Liver (tissue), 8 donors: ENCODE measurements at regions not wholly inside any gene's neighbourhood (a gene's known extent, or its start where the extent isn't known, plus 50 kb on each side); places are given as distances from the start of the nearest gene placed in this dataset.

Source experiments
- DNase-seq: peaks from one replicate; pipeline ENCODE4 v3.0.0-alpha.2; 2017; ENCODE audit warnings: low spot score
- H3K27ac ChIP-seq, 2 donors: one replicate each; pipeline ENCODE4 v1.7.0; 2013; ENCODE audit warnings: inconsistent platforms in 2 of 2, low read length in 2 of 2, control low read depth in 1 of 2, low read depth in 1 of 2, mild to moderate bottlenecking in 1 of 2
- H3K27me3 ChIP-seq, 4 donors: one replicate each; pipeline versions ENCODE4 v1.6.1 to v1.7.0; 2013; ENCODE audit warnings: low read length in 3 of 4, inconsistent platforms in 1 of 4, mild to moderate bottlenecking in 1 of 4, moderate library complexity in 1 of 4; ENCODE audit not compliant: control insufficient read depth in 4 of 4, insufficient read depth in 4 of 4
- H3K36me3 ChIP-seq, 4 donors: one replicate each; pipeline versions ENCODE4 v1.6.1 to v1.7.0; 2013; ENCODE audit warnings: low read length in 3 of 4, mild to moderate bottlenecking in 3 of 4, low read depth in 1 of 4, moderate library complexity in 1 of 4; ENCODE audit not compliant: control insufficient read depth in 4 of 4, insufficient read depth in 3 of 4
- H3K4me1 ChIP-seq, 4 donors: one replicate each; pipeline versions ENCODE4 v1.6.1 to v1.7.0; 2013; ENCODE audit warnings: low read length in 3 of 4, mild to moderate bottlenecking in 3 of 4, moderate library complexity in 1 of 4; ENCODE audit not compliant: control insufficient read depth in 4 of 4, insufficient read depth in 4 of 4
- H3K4me3 ChIP-seq, 3 donors: one replicate each; pipeline versions ENCODE4 v1.6.1 to v1.7.0; 2013; ENCODE audit warnings: low read length in 3 of 3, control low read depth in 1 of 3, low read depth in 1 of 3, mild to moderate bottlenecking in 1 of 3
- H3K9ac ChIP-seq, 2 donors: one replicate each; pipeline ENCODE4 v1.7.0; 2013; ENCODE audit warnings: low read length in 2 of 2, mild to moderate bottlenecking in 2 of 2, moderate library complexity in 2 of 2, control low read depth in 1 of 2, low read depth in 1 of 2
- H3K9me3 ChIP-seq, 4 donors: one replicate each; pipeline versions ENCODE4 v1.6.1 to v1.7.0; 2013; ENCODE audit warnings: low read length in 3 of 4; ENCODE audit not compliant: control insufficient read depth in 4 of 4
- CTCF ChIP-seq: fragments of 150-350 bp; IDR thresholded peaks from 2 replicates; pipeline ENCODE4 v1.5.1; 2017; ENCODE audit warnings: improper control_type of control experiment, low read depth, low read length; ENCODE audit not compliant: missing input control
- EGR1 ChIP-seq, 2 donors: IDR thresholded peaks; 2 replicates each; pipeline ENCODE4 v1.6.1; 2016 to 2018; ENCODE audit warnings: antibody characterized with exemption in 2 of 2, low read depth in 2 of 2
- FOXA1 ChIP-seq: IDR thresholded peaks from 2 replicates; pipeline ENCODE4 v1.6.1; 2016; ENCODE audit warnings: antibody characterized with exemption
- FOXA2 ChIP-seq: IDR thresholded peaks from 2 replicates; pipeline ENCODE4 v1.6.1; 2016; ENCODE audit warnings: antibody characterized with exemption
- GABPA ChIP-seq, 2 donors: IDR thresholded peaks in 1 of 2; conservative IDR thresholded peaks in 1 of 2; 2 replicates each; pipeline ENCODE4 v1.6.1; 2016; ENCODE audit warnings: antibody characterized with exemption in 2 of 2, mild to moderate bottlenecking in 1 of 2, moderate library complexity in 1 of 2
- HNF4A ChIP-seq, 2 donors: conservative IDR thresholded peaks; 2 replicates each; pipeline ENCODE4 v1.6.1; 2016; ENCODE audit warnings: antibody characterized with exemption in 2 of 2, mild to moderate bottlenecking in 2 of 2
- HNF4G ChIP-seq: IDR thresholded peaks from 2 replicates; pipeline ENCODE4 v1.6.1; 2016; ENCODE audit warnings: antibody characterized with exemption
- JUND ChIP-seq, 2 donors: IDR thresholded peaks; 2 replicates each; pipeline ENCODE4 v1.6.1; 2016; ENCODE audit warnings: antibody characterized with exemption in 2 of 2
- NR2F2 ChIP-seq: IDR thresholded peaks from 2 replicates; pipeline ENCODE4 v1.6.1; 2016; ENCODE audit warnings: antibody characterized with exemption
- RAD21 ChIP-seq, 2 donors: IDR thresholded peaks; 2 replicates each; pipeline ENCODE4 v1.6.1; 2016; ENCODE audit warnings: antibody characterized with exemption in 2 of 2, mild to moderate bottlenecking in 2 of 2
- RXRA ChIP-seq, 2 donors: IDR thresholded peaks; 2 replicates each; pipeline ENCODE4 v1.6.1; 2017 to 2018; ENCODE audit warnings: antibody characterized with exemption in 2 of 2, mild to moderate bottlenecking in 1 of 2
- SP1 ChIP-seq: IDR thresholded peaks from 2 replicates; pipeline ENCODE4 v1.6.1; 2018; ENCODE audit warnings: antibody characterized with exemption, mild to moderate bottlenecking
- TAF1 ChIP-seq: conservative IDR thresholded peaks from 2 replicates; pipeline ENCODE4 v1.6.1; 2016; ENCODE audit warnings: antibody characterized with exemption, mild to moderate bottlenecking
- YY1 ChIP-seq: IDR thresholded peaks from 2 replicates; pipeline ENCODE4 v1.6.1; 2016; ENCODE audit warnings: antibody characterized with exemption, mild to moderate bottlenecking
- ZBTB33 ChIP-seq: IDR thresholded peaks from 2 replicates; pipeline ENCODE4 v1.6.1; 2016; ENCODE audit warnings: antibody characterized with exemption
- WGBS: extraction: QIAGEN DNeasy Blood & Tissue Kit; methylation state at CpG from one replicate; pipeline ENCODE4 v1.1.7; 2013; 5-methylcytosine and 5-hydroxymethylcytosine counted together
- TF ChIP-seq, protein P1 (sequence below): IDR thresholded peaks from 2 replicates; pipeline ENCODE4 v1.6.1; 2016; ENCODE audit warnings: antibody characterized with exemption
- TF ChIP-seq, protein P2 (sequence below): IDR thresholded peaks from 2 replicates; pipeline ENCODE4 v1.6.1; 2016; ENCODE audit warnings: antibody characterized with exemption, mild to moderate bottlenecking
- TF ChIP-seq, protein P3 (sequence below): IDR thresholded peaks from 2 replicates; pipeline ENCODE4 v1.6.1; 2016; ENCODE audit warnings: antibody characterized with exemption
- donor health status: healthy.
- donor health status: healthy.
- donor health status: healthy.
- donor health status: healthy.
- donor health status: healthy.

- no peak for TF ChIP-seq SP1
- no peak for TF ChIP-seq CTCF
- TF ChIP-seq YY1 = no peak
- TF ChIP-seq FOXA1 = no peak
- TF ChIP-seq RAD21 (IDR thresholded peaks at IDR 0.05) = no peak
Observed at GRCh38 chr10:130543794-130544193, 407.6 kb downstream of the GLRX3 start (continued).

DNA sequence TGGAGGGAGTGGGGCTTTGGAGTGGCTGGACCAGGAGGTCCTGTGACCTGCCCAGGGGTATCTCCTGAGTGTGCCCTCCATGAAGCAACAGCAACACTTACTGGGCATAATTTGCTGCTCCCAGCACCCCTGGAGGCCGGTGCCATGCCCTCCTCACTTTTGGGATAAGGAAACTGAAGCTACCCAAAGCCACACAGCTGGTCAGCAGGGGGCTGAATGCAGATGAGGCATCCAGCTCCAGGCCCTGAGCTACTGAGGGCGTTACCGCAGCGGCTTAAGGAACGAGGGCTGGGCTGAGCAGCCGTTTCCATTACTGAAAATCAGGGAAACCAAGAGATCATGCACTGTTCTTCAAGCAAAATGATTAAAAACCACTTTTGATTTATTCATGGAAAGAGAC lies 408.9 kb downstream of the GLRX3 start:
- 28% methylated on average over 6 of the region's 6 CpGs for WGBS
- H3K27me3 ChIP-seq = peaks cover 0 to 3% (median 2%) of the 10 kb centered on the region in 4 donors
- H3K4me3 ChIP-seq = no peak overlapping the region
- H3K27ac ChIP-seq = no peak overlapping the region
- TF ChIP-seq JUND (IDR thresholded peaks at IDR 0.05) (no peak), FOXA2 (no peak), NR2F2 (no peak), HNF4G (no peak), GABPA (IDR thresholded peaks at IDR 0.05 in 1 of 2, conservative IDR thresholded peaks at IDR 0.05 in 1 of 2) (no peak), HNF4A (conservative IDR thresholded peaks at IDR 0.05) (no peak), CTCF (no peak), FOXA1 (no peak), ZBTB33 (no peak), RAD21 (IDR thresholded peaks at IDR 0.05) (no peak), YY1 (no peak), TAF1 (no peak), RXRA (IDR thresholded peaks at IDR 0.05) (no peak), SP1 (no peak), EGR1 (IDR thresholded peaks at IDR 0.05; ENCODE audit: low read depth in 2 of 2) (no peak)
- TF ChIP-seq, protein P1, sequence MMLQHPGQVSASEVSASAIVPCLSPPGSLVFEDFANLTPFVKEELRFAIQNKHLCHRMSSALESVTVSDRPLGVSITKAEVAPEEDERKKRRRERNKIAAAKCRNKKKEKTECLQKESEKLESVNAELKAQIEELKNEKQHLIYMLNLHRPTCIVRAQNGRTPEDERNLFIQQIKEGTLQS = no peak
- TF ChIP-seq, protein P2, sequence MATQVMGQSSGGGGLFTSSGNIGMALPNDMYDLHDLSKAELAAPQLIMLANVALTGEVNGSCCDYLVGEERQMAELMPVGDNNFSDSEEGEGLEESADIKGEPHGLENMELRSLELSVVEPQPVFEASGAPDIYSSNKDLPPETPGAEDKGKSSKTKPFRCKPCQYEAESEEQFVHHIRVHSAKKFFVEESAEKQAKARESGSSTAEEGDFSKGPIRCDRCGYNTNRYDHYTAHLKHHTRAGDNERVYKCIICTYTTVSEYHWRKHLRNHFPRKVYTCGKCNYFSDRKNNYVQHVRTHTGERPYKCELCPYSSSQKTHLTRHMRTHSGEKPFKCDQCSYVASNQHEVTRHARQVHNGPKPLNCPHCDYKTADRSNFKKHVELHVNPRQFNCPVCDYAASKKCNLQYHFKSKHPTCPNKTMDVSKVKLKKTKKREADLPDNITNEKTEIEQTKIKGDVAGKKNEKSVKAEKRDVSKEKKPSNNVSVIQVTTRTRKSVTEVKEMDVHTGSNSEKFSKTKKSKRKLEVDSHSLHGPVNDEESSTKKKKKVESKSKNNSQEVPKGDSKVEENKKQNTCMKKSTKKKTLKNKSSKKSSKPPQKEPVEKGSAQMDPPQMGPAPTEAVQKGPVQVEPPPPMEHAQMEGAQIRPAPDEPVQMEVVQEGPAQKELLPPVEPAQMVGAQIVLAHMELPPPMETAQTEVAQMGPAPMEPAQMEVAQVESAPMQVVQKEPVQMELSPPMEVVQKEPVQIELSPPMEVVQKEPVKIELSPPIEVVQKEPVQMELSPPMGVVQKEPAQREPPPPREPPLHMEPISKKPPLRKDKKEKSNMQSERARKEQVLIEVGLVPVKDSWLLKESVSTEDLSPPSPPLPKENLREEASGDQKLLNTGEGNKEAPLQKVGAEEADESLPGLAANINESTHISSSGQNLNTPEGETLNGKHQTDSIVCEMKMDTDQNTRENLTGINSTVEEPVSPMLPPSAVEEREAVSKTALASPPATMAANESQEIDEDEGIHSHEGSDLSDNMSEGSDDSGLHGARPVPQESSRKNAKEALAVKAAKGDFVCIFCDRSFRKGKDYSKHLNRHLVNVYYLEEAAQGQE = no peak
- TF ChIP-seq, protein P3, sequence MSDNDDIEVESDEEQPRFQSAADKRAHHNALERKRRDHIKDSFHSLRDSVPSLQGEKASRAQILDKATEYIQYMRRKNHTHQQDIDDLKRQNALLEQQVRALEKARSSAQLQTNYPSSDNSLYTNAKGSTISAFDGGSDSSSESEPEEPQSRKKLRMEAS = no peak
- H3K9ac ChIP-seq = no peak overlapping the region
- H3K36me3 ChIP-seq = no peaks in the 10 kb centered on the region
- H3K4me1 ChIP-seq = no peaks in the 10 kb centered on the region
- no peak for DNase-seq
- H3K9me3 ChIP-seq = no peaks in the 10 kb centered on the region
